HepG2 (cell line): ENCODE measurements at regions not wholly inside any gene's neighbourhood (a gene's known extent, or its start where the extent isn't known, plus 50 kb on each side); places are given as distances from the start of the nearest gene placed in this dataset.

Experiments used
- ATAC-seq: fragments of 200-7000 bp; cut with Tn5 transposase; 3 replicates; pipeline ENCODE4 v1.9.1; 2020; ENCODE audit warnings: mild to moderate bottlenecking, moderate library complexity
- BruUV-seq: library from RNA; stranded (reverse); fragments of 400-500 nt; replicated peaks from 2 replicates; lab custom pipeline; 2021; lab: Mats Ljungman, UMichigan
- CTCF ChIA-PET: fragments of 300-600 bp; formaldehyde crosslinking; extraction: SDS; loops from one replicate; lab custom pipeline; 2021; ENCODE audit warnings: low total read pairs, inconsistent platforms, low intra/inter-chr PET ratio; lab: Yijun Ruan, JAX
- POLR2A ChIA-PET: fragments of 350-600 bp; sonication (Branson Sonifier 250); formaldehyde crosslinking; loops from one replicate; lab custom pipeline; 2020; ENCODE audit warnings: antibody characterized with exemption, inconsistent platforms; lab: Yijun Ruan, JAX
- DNase-seq: peaks from one replicate; pipeline ENCODE4 v3.0.0-alpha.2; 2015; ENCODE audit warnings: low spot score
- FAIRE-seq: peaks from 3 replicates; lab custom pipeline; 2011; peaks lifted over from hg19 to GRCh38; lab: Jason Lieb, UNC
- H2AFZ ChIP-seq: one replicate; pipeline ENCODE4 v1.6.1; 2011; ENCODE audit warnings: low read length, inconsistent platforms
- H3K27ac ChIP-seq: fragments of 300-600 bp; 3 replicates; pipeline ENCODE4 v1.8.0; 2011; ENCODE audit warnings: mixed run types, mild to moderate bottlenecking, mixed read lengths, low read length, inconsistent platforms; ENCODE audit not compliant: insufficient read depth; ENCODE audit errors: extremely low read length
- H3K27me3 ChIP-seq, 2 experiments: fragments of 200-600 bp in 1 of 2; 2 replicates in 1 of 2; 3 replicates in 1 of 2; pipeline versions ENCODE4 v1.6.0 to v1.8.0; 2011; ENCODE audit warnings: low read length in 2 of 2, mild to moderate bottlenecking in 2 of 2, moderate library complexity in 2 of 2, inconsistent platforms in 1 of 2; ENCODE audit not compliant: insufficient read depth in 2 of 2, control insufficient read depth in 1 of 2
- H3K36me3 ChIP-seq, 2 experiments: fragments of 200-600 bp in 1 of 2; replicated peaks in 1 of 2; 2 replicates in 1 of 2; 3 replicates in 1 of 2; pipeline versions ENCODE4 v1.5.1 to v1.8.0; 2011; ENCODE audit warnings: low read length in 2 of 2, inconsistent platforms in 1 of 2; ENCODE audit not compliant: insufficient read depth in 2 of 2, control insufficient read depth in 1 of 2
- H3K4me1 ChIP-seq: 2 replicates; pipeline ENCODE4 v1.5.1; 2012; ENCODE audit warnings: low read length, inconsistent platforms; ENCODE audit not compliant: insufficient read depth
- H3K4me2 ChIP-seq: 2 replicates; pipeline ENCODE4 v1.6.0; 2011; ENCODE audit warnings: low read depth, low read length, inconsistent platforms
- H3K4me3 ChIP-seq, 3 experiments: fragments of 200-600 bp in 1 of 3; sonication (generic), shearing (Covaris generic) in 1 of 3; replicated peaks in 1 of 3; 2 replicates each; pipeline ENCODE4 v1.5.1; 2011 to 2016; ENCODE audit warnings: low read length in 3 of 3, inconsistent platforms in 2 of 3, low read depth in 2 of 3, mild to moderate bottlenecking in 2 of 3, control low read depth in 1 of 3, mixed read lengths in 1 of 3; ENCODE audit not compliant: insufficient read depth in 1 of 3
- H3K79me2 ChIP-seq: one replicate; pipeline ENCODE4 v1.6.1; 2011; ENCODE audit warnings: low read length, inconsistent platforms; ENCODE audit not compliant: insufficient read depth
- H3K9ac ChIP-seq: 2 replicates; pipeline ENCODE4 v1.6.0; 2011; ENCODE audit warnings: mild to moderate bottlenecking, low read depth, low read length, inconsistent platforms; ENCODE audit not compliant: insufficient read depth
- H3K9me3 ChIP-seq: 2 replicates; pipeline ENCODE4 v1.5.1; 2012; ENCODE audit warnings: mild to moderate bottlenecking, low read length
- H4K20me1 ChIP-seq: 2 replicates; pipeline ENCODE4 v1.6.0; 2011; ENCODE audit warnings: inconsistent platforms, mild to moderate bottlenecking, low read length, moderate library complexity; ENCODE audit not compliant: insufficient read depth
- HDAC2 ChIP-seq: sonication (generic); formaldehyde crosslinking; IDR thresholded peaks from 2 replicates; pipeline ENCODE4 v1.4.0; 2020; ENCODE audit warnings: missing genetic modification reagents
- HDAC6 ChIP-seq: fragments of 200-600 bp; sonication (generic); IDR thresholded peaks from 2 replicates; pipeline ENCODE4 v1.7.0; 2017; ENCODE audit warnings: mild to moderate bottlenecking, antibody characterized with exemption, low read length, low read depth
- MAFF ChIP-seq: IDR thresholded peaks from 2 replicates; pipeline ENCODE4 v1.6.1; 2011; ENCODE audit warnings: low read depth, low read length, improper control_type of control experiment
- MAFK ChIP-seq, 2 experiments: IDR thresholded peaks in 1 of 2; conservative IDR thresholded peaks in 1 of 2; 2 replicates each; pipeline ENCODE4 v1.6.1; 2011; ENCODE audit warnings: improper control_type of control experiment in 2 of 2, low read length in 2 of 2
- REST ChIP-seq, 2 experiments: IDR thresholded peaks; 2 replicates each; pipeline ENCODE4 v1.6.1; 2011 to 2012; ENCODE audit warnings: low read length in 2 of 2, borderline replicate concordance in 1 of 2, low read depth in 1 of 2, mild to moderate bottlenecking in 1 of 2, moderate library complexity in 1 of 2
- SMARCE1 ChIP-seq: fragments of 450-650 bp; IDR thresholded peaks from 2 replicates; pipeline ENCODE4 v1.6.1; 2017; ENCODE audit warnings: borderline replicate concordance
- WGBS: methylation state at CpG from one replicate; pipeline ENCODE4 v1.1.6; 2017; ENCODE audit warnings: low lambda C conversion rate; 5-methylcytosine and 5-hydroxymethylcytosine counted together
- in situ Hi-C: cut with HindIII; loops from 2 replicates; pipeline ENCODE4 v1.10.0; 2017; ENCODE audit warnings: low pct_unique_long_range_greater_than_20kb; ENCODE audit not compliant: extremely low pct_ligation_motif_present
- intact Hi-C: fragments of 100-400 bp; cut with micrococcal nuclease; formaldehyde crosslinking; loops from one replicate; pipeline ENCODE4 v1.10.0; 2022; ENCODE audit not compliant: unreplicated experiment
- TF ChIP-seq, protein P1 (sequence below): sonication (generic); formaldehyde crosslinking; IDR thresholded peaks from 2 replicates; pipeline ENCODE4 v1.4.0; 2020; ENCODE audit warnings: missing genetic modification reagents, mild to moderate bottlenecking, borderline replicate concordance
- TF ChIP-seq, protein P2 (sequence below): IDR thresholded peaks from 2 replicates; pipeline ENCODE4 v1.6.1; 2016; ENCODE audit warnings: missing biosample characterization, missing genetic modification reagents, low read depth

- no peak for ATAC-seq
- H3K36me3 ChIP-seq, result no peaks in the 10 kb centered on the region
- H2AFZ ChIP-seq, result no peak overlapping the region
- TF ChIP-seq SMARCE1 (no peak), HDAC2 (CRISPR knock-in tag) (no peak), MAFK (conservative IDR thresholded peaks at IDR 0.05 in 1 of 2, IDR thresholded peaks at IDR 0.05 in 1 of 2; ENCODE audit: low read length in 2 of 2) (peak; percentile 57 to 81), MAFF (peak; percentile 63), REST (IDR thresholded peaks at IDR 0.05; ENCODE audit: borderline replicate concordance in 1 of 2, low read depth in 1 of 2, low read length in 2 of 2) (no peak), HDAC6 (no peak)
- TF ChIP-seq, protein P1, sequence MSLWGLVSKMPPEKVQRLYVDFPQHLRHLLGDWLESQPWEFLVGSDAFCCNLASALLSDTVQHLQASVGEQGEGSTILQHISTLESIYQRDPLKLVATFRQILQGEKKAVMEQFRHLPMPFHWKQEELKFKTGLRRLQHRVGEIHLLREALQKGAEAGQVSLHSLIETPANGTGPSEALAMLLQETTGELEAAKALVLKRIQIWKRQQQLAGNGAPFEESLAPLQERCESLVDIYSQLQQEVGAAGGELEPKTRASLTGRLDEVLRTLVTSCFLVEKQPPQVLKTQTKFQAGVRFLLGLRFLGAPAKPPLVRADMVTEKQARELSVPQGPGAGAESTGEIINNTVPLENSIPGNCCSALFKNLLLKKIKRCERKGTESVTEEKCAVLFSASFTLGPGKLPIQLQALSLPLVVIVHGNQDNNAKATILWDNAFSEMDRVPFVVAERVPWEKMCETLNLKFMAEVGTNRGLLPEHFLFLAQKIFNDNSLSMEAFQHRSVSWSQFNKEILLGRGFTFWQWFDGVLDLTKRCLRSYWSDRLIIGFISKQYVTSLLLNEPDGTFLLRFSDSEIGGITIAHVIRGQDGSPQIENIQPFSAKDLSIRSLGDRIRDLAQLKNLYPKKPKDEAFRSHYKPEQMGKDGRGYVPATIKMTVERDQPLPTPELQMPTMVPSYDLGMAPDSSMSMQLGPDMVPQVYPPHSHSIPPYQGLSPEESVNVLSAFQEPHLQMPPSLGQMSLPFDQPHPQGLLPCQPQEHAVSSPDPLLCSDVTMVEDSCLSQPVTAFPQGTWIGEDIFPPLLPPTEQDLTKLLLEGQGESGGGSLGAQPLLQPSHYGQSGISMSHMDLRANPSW (CRISPR knock-in tag), result no peak
- TF ChIP-seq, protein P2, sequence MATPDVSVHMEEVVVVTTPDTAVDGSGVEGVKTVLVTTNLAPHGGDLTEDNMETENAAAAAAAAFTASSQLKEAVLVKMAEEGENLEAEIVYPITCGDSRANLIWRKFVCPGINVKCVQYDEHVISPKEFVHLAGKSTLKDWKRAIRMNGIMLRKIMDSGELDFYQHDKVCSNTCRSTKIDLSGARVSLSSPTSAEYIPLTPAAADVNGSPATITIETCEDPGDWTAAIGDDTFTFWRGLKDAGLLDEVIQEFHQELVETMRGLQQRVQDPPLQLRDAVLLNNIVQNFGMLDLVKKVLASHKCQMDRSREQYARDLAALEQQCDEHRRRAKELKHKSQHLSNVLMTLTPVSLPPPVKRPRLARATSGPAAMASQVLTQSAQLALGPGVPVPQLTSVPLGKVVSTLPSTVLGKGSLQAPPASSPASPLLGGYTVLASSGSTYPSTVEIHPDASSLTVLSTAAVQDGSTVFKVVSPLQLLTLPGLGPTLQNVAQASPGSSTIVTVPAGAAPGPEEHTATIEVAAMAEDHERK (CRISPR knock-in tag), result no peak
- BruUV-seq, result no TSS peak
- in situ Hi-C loops (no loop called here), intact Hi-C loops (no loop called here)
- peaks cover 25% of the 10 kb centered on the region for H3K9me3 ChIP-seq
- H3K4me2 ChIP-seq, result no peak overlapping the region
- no peaks in the 10 kb centered on the region for H3K4me1 ChIP-seq
- DNase-seq, result no peak
- H3K9ac ChIP-seq, result no peak overlapping the region
- H3K27me3 ChIP-seq, result no peaks in the 10 kb centered on the region
- no peak overlapping the region for H3K27ac ChIP-seq
- no peaks in the 10 kb centered on the region for H4K20me1 ChIP-seq
- no peak overlapping the region for H3K4me3 ChIP-seq
- ChIA-PET CTCF (no interaction called here), POLR2A (no interaction called here)
- FAIRE-seq, result no peak
- WGBS, result 31% methylated on average over 2 of the region's 2 CpGs
- no peaks in the 10 kb centered on the region for H3K79me2 ChIP-seq
Measured at GRCh38 chr5:155759252-155759651, 567.7 kb upstream of the SGCD start.
